ENCODE measurements at regions not wholly inside any gene's neighbourhood (a gene's known extent, or its start where the extent isn't known, plus 50 kb on each side); places are given as distances from the start of the nearest gene placed in this dataset.

DNA sequence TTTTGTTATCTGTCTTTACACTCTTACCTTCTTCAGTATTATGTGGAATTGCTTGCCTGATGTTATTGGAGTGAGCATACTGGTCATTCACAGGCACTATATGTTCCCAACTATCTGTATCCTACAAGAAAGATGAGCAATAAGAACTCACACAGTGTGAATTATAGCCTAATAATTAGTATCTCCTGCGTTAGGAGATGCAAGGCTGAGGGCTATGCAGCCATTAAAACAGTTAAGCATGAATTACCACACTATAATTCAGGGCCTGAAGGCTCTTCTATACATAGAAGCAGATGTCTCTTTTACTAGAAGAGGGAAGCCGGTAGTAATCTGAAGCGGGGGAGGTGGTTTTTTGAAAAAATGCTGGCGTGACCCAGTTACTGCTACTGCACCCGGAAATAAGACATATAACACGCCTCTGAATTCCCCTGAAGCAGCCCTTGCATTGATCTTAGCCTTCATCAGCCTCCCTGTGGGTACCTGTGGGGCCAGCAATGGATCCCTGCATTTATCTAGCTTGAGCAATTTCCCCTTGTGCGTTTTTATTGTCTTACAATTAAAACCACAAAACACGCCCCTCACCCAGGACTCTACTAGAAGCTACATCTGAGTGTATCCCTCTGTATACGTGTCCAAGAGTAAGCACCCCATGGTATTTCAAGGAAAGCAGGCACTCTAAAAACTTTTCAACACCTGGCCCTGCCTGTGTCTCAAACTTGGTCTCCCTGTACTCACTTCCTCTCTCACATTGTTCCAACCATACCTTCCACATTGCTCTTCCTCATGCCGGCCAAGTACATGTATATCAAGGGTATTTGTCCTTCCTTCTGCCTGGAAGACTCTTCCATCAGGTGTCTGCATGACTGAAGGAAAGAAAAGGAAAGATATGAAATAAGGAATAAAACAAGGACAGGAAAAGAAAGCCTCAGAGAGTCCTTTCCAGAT lies 210.9 kb upstream of the ARID2 start:
- ChIA-PET CTCF (no interaction called here), POLR2A (no interaction called here)
- no peaks in the 10 kb centered on the region for H3K4me1 ChIP-seq (ENCODE audit: control insufficient read depth, insufficient read depth, low read length)
- H3K27ac ChIP-seq (ENCODE audit: extremely low read depth, low read depth, low read length), result no peak overlapping the region
- H3K4me3 ChIP-seq (ENCODE audit: low read depth, low read length), result no peak overlapping the region
- TF ChIP-seq ZBTB48 (tag by site-specific recombination; IDR thresholded peaks at IDR 0.05) (no peak), ZNF555 (tag by site-specific recombination; conservative IDR thresholded peaks at IDR 0.05) (no peak), KLF16 (tag by site-specific recombination; IDR thresholded peaks at IDR 0.05) (no peak), MYNN (tag by site-specific recombination; IDR thresholded peaks at IDR 0.05; ENCODE audit: borderline replicate concordance) (no peak), ZNF830 (tag by site-specific recombination; IDR thresholded peaks at IDR 0.05; ENCODE audit: low read depth) (no peak), EGR2 (tag by site-specific recombination; IDR thresholded peaks at IDR 0.05; ENCODE audit: low read depth) (no peak), ZNF19 (tag by site-specific recombination; IDR thresholded peaks at IDR 0.05; ENCODE audit: low read depth) (no peak), SALL2 (tag by site-specific recombination; IDR thresholded peaks at IDR 0.05; ENCODE audit: borderline replicate concordance) (no peak), HOXC10 (CRISPR knock-in tag; IDR thresholded peaks at IDR 0.05) (no peak), ZNF121 (tag by site-specific recombination; IDR thresholded peaks at IDR 0.05) (no peak), HOXA7 (CRISPR knock-in tag; IDR thresholded peaks at IDR 0.05; ENCODE audit: borderline replicate concordance) (no peak)
- TF ChIP-seq, protein P1, sequence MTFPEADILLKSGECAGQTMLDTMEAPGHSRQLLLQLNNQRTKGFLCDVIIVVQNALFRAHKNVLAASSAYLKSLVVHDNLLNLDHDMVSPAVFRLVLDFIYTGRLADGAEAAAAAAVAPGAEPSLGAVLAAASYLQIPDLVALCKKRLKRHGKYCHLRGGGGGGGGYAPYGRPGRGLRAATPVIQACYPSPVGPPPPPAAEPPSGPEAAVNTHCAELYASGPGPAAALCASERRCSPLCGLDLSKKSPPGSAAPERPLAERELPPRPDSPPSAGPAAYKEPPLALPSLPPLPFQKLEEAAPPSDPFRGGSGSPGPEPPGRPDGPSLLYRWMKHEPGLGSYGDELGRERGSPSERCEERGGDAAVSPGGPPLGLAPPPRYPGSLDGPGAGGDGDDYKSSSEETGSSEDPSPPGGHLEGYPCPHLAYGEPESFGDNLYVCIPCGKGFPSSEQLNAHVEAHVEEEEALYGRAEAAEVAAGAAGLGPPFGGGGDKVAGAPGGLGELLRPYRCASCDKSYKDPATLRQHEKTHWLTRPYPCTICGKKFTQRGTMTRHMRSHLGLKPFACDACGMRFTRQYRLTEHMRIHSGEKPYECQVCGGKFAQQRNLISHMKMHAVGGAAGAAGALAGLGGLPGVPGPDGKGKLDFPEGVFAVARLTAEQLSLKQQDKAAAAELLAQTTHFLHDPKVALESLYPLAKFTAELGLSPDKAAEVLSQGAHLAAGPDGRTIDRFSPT (tag by site-specific recombination; IDR thresholded peaks at IDR 0.05), result no peak
- no peaks in the 10 kb centered on the region for H3K9me3 ChIP-seq (ENCODE audit: control insufficient read depth, insufficient read depth, low read depth, low read length)
- H3K36me3 ChIP-seq (ENCODE audit: control insufficient read depth in 2 of 2, insufficient read depth in 1 of 2, low read length in 2 of 2), result no peaks in the 10 kb centered on the region

DNA sequence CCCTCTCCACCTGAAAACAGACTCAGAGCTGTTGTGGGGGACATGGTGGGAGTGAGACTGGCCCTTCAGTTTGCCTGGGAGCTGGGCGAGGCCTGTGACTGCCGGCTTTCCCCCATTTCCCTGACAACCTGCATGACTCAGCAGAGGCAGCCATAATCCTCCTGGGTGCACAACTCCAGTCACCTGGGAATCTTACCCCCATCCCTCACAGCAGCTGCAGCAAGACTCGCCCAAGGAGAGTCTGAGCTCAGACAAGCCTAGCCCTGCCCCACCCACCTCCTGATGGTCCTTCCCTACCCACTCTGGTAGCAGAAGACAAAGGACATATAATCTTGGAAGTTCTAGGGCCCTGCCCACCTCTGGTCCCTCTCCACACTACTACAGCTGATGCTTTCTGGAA lies 207.3 kb upstream of the ARID2 start:
- ChIA-PET CTCF (no interaction called here), POLR2A (no interaction called here)
- Histone ChIP-seq H3K36me3 (ENCODE audit: control insufficient read depth in 2 of 2, insufficient read depth in 1 of 2, low read length in 2 of 2) (no peaks in the 10 kb centered on the region), H3K4me1 (ENCODE audit: control insufficient read depth, insufficient read depth, low read length) (no peaks in the 10 kb centered on the region), H3K4me3 (ENCODE audit: low read depth, low read length) (no peak overlapping the region), H3K27ac (ENCODE audit: extremely low read depth, low read depth, low read length) (no peak overlapping the region), H3K9me3 (ENCODE audit: control insufficient read depth, insufficient read depth, low read depth, low read length) (no peaks in the 10 kb centered on the region)
- TF ChIP-seq ZNF23 (tag by site-specific recombination; IDR thresholded peaks at IDR 0.05; ENCODE audit: borderline replicate concordance) (no peak), ZNF223 (tag by site-specific recombination; IDR thresholded peaks at IDR 0.05) (no peak), ZNF112 (tag by site-specific recombination; IDR thresholded peaks at IDR 0.05) (no peak), ZNF37A (tag by site-specific recombination; IDR thresholded peaks at IDR 0.05) (no peak), KLF7 (tag by site-specific recombination; IDR thresholded peaks at IDR 0.05; ENCODE audit: borderline replicate concordance) (no peak), ZBTB1 (tag by site-specific recombination; IDR thresholded peaks at IDR 0.05) (no peak), MYNN (tag by site-specific recombination; IDR thresholded peaks at IDR 0.05; ENCODE audit: borderline replicate concordance) (no peak), ZNF623 (tag by site-specific recombination; IDR thresholded peaks at IDR 0.05) (no peak), ZNF184 (tag by site-specific recombination; IDR thresholded peaks at IDR 0.05) (no peak), ZNF747 (tag by site-specific recombination; IDR thresholded peaks at IDR 0.05) (no peak), ZNF658 (tag by site-specific recombination; IDR thresholded peaks at IDR 0.05) (no peak)
- TF ChIP-seq, protein P2, sequence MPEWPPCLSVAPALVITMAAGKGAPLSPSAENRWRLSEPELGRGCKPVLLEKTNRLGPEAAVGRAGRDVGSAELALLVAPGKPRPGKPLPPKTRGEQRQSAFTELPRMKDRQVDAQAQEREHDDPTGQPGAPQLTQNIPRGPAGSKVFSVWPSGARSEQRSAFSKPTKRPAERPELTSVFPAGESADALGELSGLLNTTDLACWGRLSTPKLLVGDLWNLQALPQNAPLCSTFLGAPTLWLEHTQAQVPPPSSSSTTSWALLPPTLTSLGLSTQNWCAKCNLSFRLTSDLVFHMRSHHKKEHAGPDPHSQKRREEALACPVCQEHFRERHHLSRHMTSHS (tag by site-specific recombination; IDR thresholded peaks at IDR 0.05), result no peak
- TF ChIP-seq, protein P3, sequence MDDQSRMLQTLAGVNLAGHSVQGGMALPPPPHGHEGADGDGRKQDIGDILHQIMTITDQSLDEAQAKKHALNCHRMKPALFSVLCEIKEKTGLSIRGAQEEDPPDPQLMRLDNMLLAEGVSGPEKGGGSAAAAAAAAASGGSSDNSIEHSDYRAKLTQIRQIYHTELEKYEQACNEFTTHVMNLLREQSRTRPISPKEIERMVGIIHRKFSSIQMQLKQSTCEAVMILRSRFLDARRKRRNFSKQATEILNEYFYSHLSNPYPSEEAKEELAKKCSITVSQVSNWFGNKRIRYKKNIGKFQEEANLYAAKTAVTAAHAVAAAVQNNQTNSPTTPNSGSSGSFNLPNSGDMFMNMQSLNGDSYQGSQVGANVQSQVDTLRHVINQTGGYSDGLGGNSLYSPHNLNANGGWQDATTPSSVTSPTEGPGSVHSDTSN (CRISPR knock-in tag; IDR thresholded peaks at IDR 0.05), result no peak
- TF ChIP-seq, protein P4, sequence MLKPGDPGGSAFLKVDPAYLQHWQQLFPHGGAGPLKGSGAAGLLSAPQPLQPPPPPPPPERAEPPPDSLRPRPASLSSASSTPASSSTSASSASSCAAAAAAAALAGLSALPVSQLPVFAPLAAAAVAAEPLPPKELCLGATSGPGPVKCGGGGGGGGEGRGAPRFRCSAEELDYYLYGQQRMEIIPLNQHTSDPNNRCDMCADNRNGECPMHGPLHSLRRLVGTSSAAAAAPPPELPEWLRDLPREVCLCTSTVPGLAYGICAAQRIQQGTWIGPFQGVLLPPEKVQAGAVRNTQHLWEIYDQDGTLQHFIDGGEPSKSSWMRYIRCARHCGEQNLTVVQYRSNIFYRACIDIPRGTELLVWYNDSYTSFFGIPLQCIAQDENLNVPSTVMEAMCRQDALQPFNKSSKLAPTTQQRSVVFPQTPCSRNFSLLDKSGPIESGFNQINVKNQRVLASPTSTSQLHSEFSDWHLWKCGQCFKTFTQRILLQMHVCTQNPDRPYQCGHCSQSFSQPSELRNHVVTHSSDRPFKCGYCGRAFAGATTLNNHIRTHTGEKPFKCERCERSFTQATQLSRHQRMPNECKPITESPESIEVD (tag by site-specific recombination; IDR thresholded peaks at IDR 0.05), result no peak
- TF ChIP-seq, protein P5, sequence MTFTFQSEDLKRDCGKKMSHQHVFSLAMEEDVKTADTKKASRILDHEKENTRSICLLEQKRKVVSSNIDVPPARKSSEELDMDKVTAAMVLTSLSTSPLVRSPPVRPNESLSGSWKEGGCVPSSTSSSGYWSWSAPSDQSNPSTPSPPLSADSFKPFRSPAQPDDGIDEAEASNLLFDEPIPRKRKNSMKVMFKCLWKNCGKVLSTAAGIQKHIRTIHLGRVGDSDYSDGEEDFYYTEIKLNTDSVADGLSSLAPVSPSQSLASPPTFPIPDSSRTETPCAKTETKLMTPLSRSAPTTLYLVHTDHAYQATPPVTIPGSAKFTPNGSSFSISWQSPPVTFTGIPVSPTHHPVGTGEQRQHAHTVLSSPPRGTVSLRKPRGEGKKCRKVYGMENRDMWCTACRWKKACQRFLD (tag by site-specific recombination; IDR thresholded peaks at IDR 0.05), result no peak

Data from HEK293 (cell line).